Erythroblast (primary cell): ENCODE measurements at regions not wholly inside any gene's neighbourhood (a gene's known extent, or its start where the extent isn't known, plus 50 kb on each side); places are given as distances from the start of the nearest gene placed in this dataset.

Experiments
- GATA1 ChIP-seq: IDR thresholded peaks from 2 replicates; pipeline ENCODE4 v1.6.1; 2011; ENCODE audit warnings: low read depth, mild to moderate bottlenecking, control low read depth, low read length, moderate library complexity
- POLR2A ChIP-seq: IDR thresholded peaks from 2 replicates; pipeline ENCODE4 v1.6.1; 2011; ENCODE audit warnings: mild to moderate bottlenecking, low read length

DNA sequence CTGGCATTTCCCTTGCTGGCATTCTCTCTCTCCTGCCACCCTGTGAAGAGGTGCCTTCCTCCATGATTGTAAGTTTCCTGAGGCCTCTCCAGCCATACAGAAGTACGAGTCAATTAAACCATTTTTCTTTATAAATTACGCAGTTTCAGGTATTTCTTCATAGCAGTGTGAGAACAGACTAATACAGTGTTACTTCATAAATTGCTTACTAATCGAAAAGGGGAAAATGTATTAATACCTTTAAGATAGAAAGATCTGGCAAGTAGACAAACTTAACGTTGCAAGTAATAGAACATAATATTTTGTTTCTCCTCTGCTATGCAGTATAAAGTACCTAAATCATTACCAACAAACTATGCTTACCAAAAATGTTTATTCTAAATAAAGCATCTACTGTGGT, 178.3 kb upstream of the LAMA2 start:
- TF ChIP-seq POLR2A: no peak
- TF ChIP-seq GATA1: no peak
